ENCODE measurements at regions not wholly inside any gene's neighbourhood (a gene's known extent, or its start where the extent isn't known, plus 50 kb on each side); places are given as distances from the start of the nearest gene placed in this dataset.

DNA sequence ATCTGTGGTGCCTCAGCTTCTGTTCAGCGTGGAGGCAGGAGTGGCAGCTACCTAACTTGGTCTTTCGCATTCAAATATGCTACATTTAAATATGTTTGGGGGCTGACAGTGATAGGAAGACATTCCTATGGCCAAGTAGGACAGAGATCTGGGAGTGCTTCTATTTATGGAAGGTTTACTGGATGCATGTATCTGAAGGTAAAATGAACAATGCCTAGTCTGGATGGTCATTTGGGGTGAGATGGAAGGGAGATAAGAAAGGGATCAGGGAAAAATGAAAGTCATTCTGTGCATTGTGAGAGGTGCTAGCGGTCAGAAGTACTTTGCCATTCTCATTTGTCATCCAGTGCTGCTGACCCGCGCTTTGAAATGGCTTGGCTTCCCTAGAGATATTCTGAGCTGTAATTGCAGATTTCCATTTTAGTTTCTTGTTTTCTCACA lies 107.3 kb upstream of the FOXN2 start:
- Mint-ChIP-seq H3K27me3 (ENCODE audit: low read depth) (no peaks in the 10 kb centered on the region), H3K27ac (ENCODE audit: unreplicated experiment) (no peak overlapping the region), H3K4me1 (ENCODE audit: low read depth) (peaks cover 14% of the 10 kb centered on the region), H3K36me3 (ENCODE audit: low read depth) (no peaks in the 10 kb centered on the region), H3K4me3 (ENCODE audit: unreplicated experiment) (no peak overlapping the region), H3K9me3 (ENCODE audit: low read depth) (no peaks in the 10 kb centered on the region)
- TF ChIP-seq, protein P1, sequence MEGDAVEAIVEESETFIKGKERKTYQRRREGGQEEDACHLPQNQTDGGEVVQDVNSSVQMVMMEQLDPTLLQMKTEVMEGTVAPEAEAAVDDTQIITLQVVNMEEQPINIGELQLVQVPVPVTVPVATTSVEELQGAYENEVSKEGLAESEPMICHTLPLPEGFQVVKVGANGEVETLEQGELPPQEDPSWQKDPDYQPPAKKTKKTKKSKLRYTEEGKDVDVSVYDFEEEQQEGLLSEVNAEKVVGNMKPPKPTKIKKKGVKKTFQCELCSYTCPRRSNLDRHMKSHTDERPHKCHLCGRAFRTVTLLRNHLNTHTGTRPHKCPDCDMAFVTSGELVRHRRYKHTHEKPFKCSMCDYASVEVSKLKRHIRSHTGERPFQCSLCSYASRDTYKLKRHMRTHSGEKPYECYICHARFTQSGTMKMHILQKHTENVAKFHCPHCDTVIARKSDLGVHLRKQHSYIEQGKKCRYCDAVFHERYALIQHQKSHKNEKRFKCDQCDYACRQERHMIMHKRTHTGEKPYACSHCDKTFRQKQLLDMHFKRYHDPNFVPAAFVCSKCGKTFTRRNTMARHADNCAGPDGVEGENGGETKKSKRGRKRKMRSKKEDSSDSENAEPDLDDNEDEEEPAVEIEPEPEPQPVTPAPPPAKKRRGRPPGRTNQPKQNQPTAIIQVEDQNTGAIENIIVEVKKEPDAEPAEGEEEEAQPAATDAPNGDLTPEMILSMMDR (IDR thresholded peaks at IDR 0.05): no peak
- DNase-seq (ENCODE audit: low spot score): no peak

GRCh38 chr2:48207851-48208250 lies 106.6 kb upstream of the FOXN2 start:
- no peaks in the 10 kb centered on the region for H3K9me3 Mint-ChIP-seq (ENCODE audit: low read depth)
- H3K4me3 Mint-ChIP-seq (ENCODE audit: unreplicated experiment): no peak overlapping the region
- peaks cover 14% of the 10 kb centered on the region for H3K4me1 Mint-ChIP-seq (ENCODE audit: low read depth)
- no peak overlapping the region for H3K27ac Mint-ChIP-seq (ENCODE audit: unreplicated experiment)
- DNase-seq (ENCODE audit: low spot score): no peak
- no peaks in the 10 kb centered on the region for H3K27me3 Mint-ChIP-seq (ENCODE audit: low read depth)
- TF ChIP-seq, protein P1 (IDR thresholded peaks at IDR 0.05): no peak
- no peaks in the 10 kb centered on the region for H3K36me3 Mint-ChIP-seq (ENCODE audit: low read depth)

- H3K4me1 Mint-ChIP-seq (ENCODE audit: low read depth): peaks cover 14% of the 10 kb centered on the region
- H3K9me3 Mint-ChIP-seq (ENCODE audit: low read depth): no peaks in the 10 kb centered on the region
- no peak for DNase-seq (ENCODE audit: low spot score)
- TF ChIP-seq, protein P1 (IDR thresholded peaks at IDR 0.05): no peak
- H3K27ac Mint-ChIP-seq (ENCODE audit: unreplicated experiment): no peak overlapping the region
- no peak overlapping the region for H3K4me3 Mint-ChIP-seq (ENCODE audit: unreplicated experiment)
- no peaks in the 10 kb centered on the region for H3K27me3 Mint-ChIP-seq (ENCODE audit: low read depth)
- H3K36me3 Mint-ChIP-seq (ENCODE audit: low read depth): no peaks in the 10 kb centered on the region
Measured at GRCh38 chr2:48209214-48209885, 105.1 kb upstream of the FOXN2 start.

DNA sequence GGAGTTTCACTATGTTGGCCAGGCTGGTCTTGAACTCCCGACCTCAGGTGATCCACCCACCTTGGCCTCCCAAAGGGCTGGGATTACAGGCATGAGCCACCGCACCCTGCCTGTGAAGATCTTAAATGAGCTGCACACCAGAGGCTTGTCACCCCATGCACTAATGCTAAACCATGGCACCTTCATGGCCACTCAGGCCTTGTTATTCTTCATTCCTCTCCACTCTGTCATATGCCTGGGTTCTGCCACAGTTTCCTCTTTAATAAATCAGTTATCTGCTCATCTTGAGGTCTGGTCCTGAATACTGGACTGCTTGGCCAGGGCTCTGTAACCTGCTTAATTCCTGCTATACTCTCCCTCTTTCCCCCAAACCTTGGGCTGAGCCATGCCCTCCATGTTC lies 104.3 kb upstream of the FOXN2 start:
- Mint-ChIP-seq H3K9me3 (ENCODE audit: low read depth) (no peaks in the 10 kb centered on the region), H3K4me3 (ENCODE audit: unreplicated experiment) (no peak overlapping the region), H3K27ac (ENCODE audit: unreplicated experiment) (no peak overlapping the region), H3K36me3 (ENCODE audit: low read depth) (no peaks in the 10 kb centered on the region), H3K27me3 (ENCODE audit: low read depth) (no peaks in the 10 kb centered on the region), H3K4me1 (ENCODE audit: low read depth) (peaks cover 14% of the 10 kb centered on the region)
- TF ChIP-seq, protein P1 (IDR thresholded peaks at IDR 0.05): no peak
- DNase-seq (ENCODE audit: low spot score): no peak

DNA sequence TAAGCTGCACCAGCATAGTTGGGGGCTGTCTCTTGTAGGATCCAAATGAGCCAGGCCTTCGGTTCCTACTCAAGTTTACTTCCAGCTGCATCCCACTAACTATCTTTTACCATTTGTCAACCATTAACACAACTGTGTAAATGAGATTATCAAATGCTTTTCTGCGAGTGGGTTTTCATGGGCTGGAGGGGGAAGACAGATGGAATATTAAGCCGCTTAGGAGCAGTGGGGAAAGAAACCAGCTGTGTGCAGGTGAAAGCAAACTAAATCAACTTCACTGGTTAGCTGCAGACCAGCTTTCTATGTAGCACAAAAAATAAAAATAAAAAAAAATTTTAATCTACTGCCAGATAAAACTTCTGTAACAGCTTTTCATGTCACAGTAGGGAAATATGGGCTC lies 100.8 kb upstream of the FOXN2 start:
- TF ChIP-seq, protein P1 (IDR thresholded peaks at IDR 0.05): no peak
- Mint-ChIP-seq H3K27me3 (ENCODE audit: low read depth) (no peaks in the 10 kb centered on the region), H3K36me3 (ENCODE audit: low read depth) (no peaks in the 10 kb centered on the region), H3K4me3 (ENCODE audit: unreplicated experiment) (no peak overlapping the region), H3K9me3 (ENCODE audit: low read depth) (no peaks in the 10 kb centered on the region), H3K4me1 (ENCODE audit: low read depth) (peaks cover 10% of the 10 kb centered on the region), H3K27ac (ENCODE audit: unreplicated experiment) (no peak overlapping the region)
- no peak for DNase-seq (ENCODE audit: low spot score)
